GM08714 (cell line): ENCODE measurements at regions not wholly inside any gene's neighbourhood (a gene's known extent, or its start where the extent isn't known, plus 50 kb on each side); places are given as distances from the start of the nearest gene placed in this dataset.

Experiments
- H3K4me3 ChIP-seq: fragments of 200-500 bp; sonication (Bioruptor generic); 2 replicates; pipeline ENCODE4 v1.5.1; 2014; ENCODE audit warnings: mild to moderate bottlenecking, low read length, inconsistent platforms
- ZNF274 ChIP-seq: IDR thresholded peaks from 2 replicates; pipeline ENCODE4 v1.6.1; 2012; ENCODE audit warnings: mild to moderate bottlenecking, low read depth, low read length

- no peak for TF ChIP-seq ZNF274
- no peak overlapping the region for H3K4me3 ChIP-seq
These were observed 217.3 kb upstream of the FGGY start for GRCh38 chr1:59079434-59080140.

DNA sequence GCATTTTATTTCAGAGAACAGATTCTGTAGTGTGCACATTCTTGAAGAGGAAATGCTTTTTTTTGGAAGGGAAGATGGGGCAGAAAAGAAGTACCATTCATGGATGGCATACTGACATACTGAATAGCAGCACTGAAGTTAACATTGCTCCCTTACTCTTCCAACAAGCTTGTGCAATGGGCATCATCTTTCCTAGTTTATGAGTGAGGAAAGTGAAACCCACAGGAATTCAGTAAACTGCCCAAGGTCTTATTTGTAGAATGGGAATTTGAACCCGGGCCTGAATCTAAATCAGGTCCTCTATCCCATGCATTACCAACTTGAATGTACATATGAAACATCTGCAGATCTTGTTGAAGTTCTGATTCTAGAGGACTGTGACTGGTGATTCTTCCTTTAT lies 215.7 kb upstream of the FGGY start:
- TF ChIP-seq ZNF274, result no peak
- H3K4me3 ChIP-seq, result no peak overlapping the region

- no peak for TF ChIP-seq ZNF274
- H3K4me3 ChIP-seq, result no peak overlapping the region
These were observed 215.1 kb upstream of the FGGY start for GRCh38 chr1:59081795-59082194.

- no peak for TF ChIP-seq ZNF274
- no peak overlapping the region for H3K4me3 ChIP-seq
These were observed 212.7 kb upstream of the FGGY start for GRCh38 chr1:59083946-59084865.

GRCh38 chr1:59085101-59085500 lies 211.8 kb upstream of the FGGY start:
- TF ChIP-seq ZNF274, result no peak
- H3K4me3 ChIP-seq, result no peak overlapping the region

DNA sequence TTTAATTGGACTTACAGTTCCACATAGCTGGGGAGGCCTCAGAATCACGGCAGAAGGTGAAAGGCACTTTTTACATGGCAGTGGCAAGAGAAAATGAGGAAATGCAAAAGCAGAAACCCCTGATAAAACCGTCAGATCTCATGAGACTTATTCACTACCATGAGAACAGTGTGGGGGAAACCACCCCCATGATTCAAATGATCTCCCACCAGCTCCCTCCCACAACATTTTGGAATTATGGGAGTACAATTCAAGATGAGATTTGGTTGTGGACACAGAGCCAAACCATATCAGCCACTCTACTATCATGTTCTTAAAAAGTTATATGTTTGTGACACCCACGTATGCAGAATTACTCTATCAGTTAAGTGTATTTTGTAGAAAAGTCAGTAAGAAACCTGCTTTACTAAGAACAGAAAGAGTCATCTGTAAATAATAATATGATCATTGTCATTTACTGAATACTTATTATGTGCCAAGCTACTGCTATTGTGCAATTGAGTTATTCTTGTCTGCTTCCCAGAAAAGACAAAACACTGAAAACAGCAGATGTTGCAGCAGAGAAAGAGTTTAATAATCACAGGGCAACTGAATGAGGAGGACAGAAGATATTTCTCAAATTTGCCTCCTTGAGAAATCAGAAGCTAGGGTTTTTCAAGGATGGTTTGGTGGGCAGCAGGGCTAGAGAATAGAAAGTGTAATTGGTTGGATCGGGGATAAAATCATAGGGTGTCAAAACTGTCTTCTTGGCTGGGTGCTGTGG lies 207.7 kb upstream of the FGGY start:
- no peak overlapping the region for H3K4me3 ChIP-seq
- TF ChIP-seq ZNF274, result no peak

DNA sequence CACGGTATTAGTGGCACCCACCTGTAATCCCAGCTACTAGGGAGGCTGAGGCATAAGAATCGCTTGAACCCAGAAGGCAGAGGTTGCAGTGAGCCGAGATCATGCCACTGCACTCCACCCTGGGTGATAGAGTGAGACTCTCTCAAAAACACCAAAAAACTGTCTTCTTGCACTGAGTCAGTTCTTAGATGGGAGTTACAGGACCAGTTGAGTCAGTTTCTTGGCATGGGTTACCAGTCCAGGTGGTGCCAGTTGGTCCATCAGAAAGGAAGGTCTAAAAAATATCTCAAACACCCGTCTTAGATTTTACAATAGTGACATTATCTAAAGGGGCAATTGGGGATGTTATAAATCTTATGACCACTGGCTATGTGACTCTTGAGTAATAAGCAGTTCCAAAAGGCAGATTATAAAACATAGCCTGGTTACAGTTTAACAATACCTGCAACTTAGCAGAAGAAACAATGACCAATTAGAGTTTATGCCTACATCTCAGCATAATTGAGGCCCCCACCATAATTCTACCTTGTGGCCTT lies 206.9 kb upstream of the FGGY start:
- no peak for TF ChIP-seq ZNF274
- H3K4me3 ChIP-seq, result no peak overlapping the region

- no peak overlapping the region for H3K4me3 ChIP-seq
- no peak for TF ChIP-seq ZNF274
These were observed 204.8 kb upstream of the FGGY start for GRCh38 chr1:59092126-59092525.

GRCh38 chr1:59094001-59094400 lies 202.9 kb upstream of the FGGY start:
- no peak overlapping the region for H3K4me3 ChIP-seq
- no peak for TF ChIP-seq ZNF274

DNA sequence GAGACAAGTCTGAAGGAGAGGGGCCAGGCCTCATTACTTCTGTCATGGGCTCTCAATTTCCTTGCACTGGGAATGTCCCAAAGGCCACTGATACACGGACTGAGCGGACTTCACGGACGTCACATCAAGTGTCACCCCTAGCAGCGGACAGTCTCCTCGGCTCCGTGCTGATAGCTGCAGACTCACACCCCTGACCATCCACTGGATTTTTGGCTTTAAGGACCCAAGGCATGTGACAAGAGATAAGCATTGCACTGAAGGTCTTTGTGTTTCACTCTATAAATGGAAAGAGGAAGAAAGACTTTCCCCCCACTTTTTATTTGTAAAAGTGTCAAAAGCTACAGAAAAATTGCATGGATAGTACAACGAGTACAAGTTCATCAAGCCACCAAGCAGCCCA lies 200.4 kb upstream of the FGGY start:
- TF ChIP-seq ZNF274, result no peak
- no peak overlapping the region for H3K4me3 ChIP-seq

GRCh38 chr1:59098655-59099054 lies 198.2 kb upstream of the FGGY start:
- H3K4me3 ChIP-seq, result no peak overlapping the region
- no peak for TF ChIP-seq ZNF274

DNA sequence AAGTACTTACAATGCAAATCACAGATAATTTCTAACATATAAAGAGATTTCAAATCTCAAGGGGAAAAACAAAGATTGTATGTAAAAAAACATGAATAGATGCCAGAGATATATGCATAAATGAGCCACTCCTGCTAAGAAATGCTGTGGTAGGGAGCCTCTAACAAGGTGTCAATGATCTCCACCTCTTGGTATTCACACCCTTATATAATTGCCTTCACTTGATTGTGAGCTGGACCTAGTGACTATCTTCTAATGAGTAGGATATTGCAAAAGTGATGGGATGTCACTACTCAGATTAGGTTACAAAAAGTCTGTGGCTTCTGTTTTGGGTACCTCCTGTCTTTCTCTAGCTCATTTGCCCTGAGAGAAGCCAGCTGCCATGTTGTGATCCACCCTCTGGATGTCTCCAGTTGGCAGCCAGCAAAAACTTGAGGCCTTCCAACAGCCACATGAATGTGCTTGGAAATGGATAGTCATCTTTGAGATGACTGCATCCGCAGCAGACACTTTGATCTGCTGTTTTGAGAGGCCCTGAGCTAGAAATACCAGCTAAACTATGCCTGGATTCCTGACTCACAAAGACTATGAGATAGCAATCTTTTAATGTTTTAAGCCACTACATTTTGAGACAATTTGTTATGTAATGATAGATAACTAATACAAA lies 196.1 kb upstream of the FGGY start:
- no peak for TF ChIP-seq ZNF274
- no peak overlapping the region for H3K4me3 ChIP-seq

GRCh38 chr1:59101518-59101917 lies 195.4 kb upstream of the FGGY start:
- H3K4me3 ChIP-seq, result no peak overlapping the region
- no peak for TF ChIP-seq ZNF274

DNA sequence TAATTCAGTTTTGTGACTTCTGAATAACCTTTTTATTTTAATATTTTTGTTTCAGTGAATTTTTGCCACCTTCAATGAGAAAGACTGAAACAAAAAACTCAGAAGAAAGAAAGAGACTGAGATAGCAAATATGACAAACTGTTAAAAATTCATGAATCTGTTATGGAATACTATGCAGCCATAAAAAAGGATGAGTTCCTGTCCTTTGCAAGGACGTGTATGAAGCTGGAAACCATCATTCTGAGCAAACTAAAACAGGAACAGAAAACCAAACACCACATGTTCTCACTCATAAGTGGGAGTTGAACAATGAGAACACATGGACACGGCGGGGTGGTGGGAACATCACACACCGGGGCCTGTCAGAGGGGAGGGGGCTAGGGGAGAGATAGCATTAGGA lies 193.4 kb upstream of the FGGY start:
- TF ChIP-seq ZNF274, result no peak
- no peak overlapping the region for H3K4me3 ChIP-seq
